Non-pigmented ciliary epithelial cell (primary cell): ENCODE measurements at regions not wholly inside any gene's neighbourhood (a gene's known extent, or its start where the extent isn't known, plus 50 kb on each side); places are given as distances from the start of the nearest gene placed in this dataset.

Experiments used
- DNase-seq: peaks from one replicate; pipeline ENCODE4 v3.0.0-alpha.2; 2010; ENCODE audit warnings: low read depth

- no peak for DNase-seq
Measured at GRCh38 chr6:20024978-20025377, 187.3 kb downstream of the MBOAT1 start.

GRCh38 chr6:20025681-20026080 lies 186.6 kb downstream of the MBOAT1 start:
- no peak for DNase-seq

GRCh38 chr6:20028143-20028542 lies 184.1 kb downstream of the MBOAT1 start:
- DNase-seq = no peak

- DNase-seq = no peak
Measured at GRCh38 chr6:20028562-20028961, 183.7 kb downstream of the MBOAT1 start.

GRCh38 chr6:20029979-20030378 lies 182.3 kb downstream of the MBOAT1 start:
- DNase-seq = no peak

- DNase-seq = no peak
Measured at GRCh38 chr6:20031342-20031741, 180.9 kb downstream of the MBOAT1 start.

GRCh38 chr6:20033697-20034407 lies 178.4 kb downstream of the MBOAT1 start:
- no peak for DNase-seq

GRCh38 chr6:20034408-20034769 lies 177.9 kb downstream of the MBOAT1 start:
- no peak for DNase-seq

GRCh38 chr6:20036141-20036677 lies 176.1 kb downstream of the MBOAT1 start:
- DNase-seq = no peak

GRCh38 chr6:20038410-20039204 lies 173.7 kb downstream of the MBOAT1 start:
- DNase-seq = peak; percentile 13

- DNase-seq = no peak
Measured at GRCh38 chr6:20044883-20045282, 167.4 kb downstream of the MBOAT1 start.
